ENCODE measurements at regions not wholly inside any gene's neighbourhood (a gene's known extent, or its start where the extent isn't known, plus 50 kb on each side); places are given as distances from the start of the nearest gene placed in this dataset.
A peak's percentile ranks its signal among the peaks of the same experiment; 100 is the strongest.
"Not testable (repeated sequence)": the region's sequence is repeated elsewhere in the genome, so short reads cannot be mapped to it uniquely, and the experiment has no call there.

DNA sequence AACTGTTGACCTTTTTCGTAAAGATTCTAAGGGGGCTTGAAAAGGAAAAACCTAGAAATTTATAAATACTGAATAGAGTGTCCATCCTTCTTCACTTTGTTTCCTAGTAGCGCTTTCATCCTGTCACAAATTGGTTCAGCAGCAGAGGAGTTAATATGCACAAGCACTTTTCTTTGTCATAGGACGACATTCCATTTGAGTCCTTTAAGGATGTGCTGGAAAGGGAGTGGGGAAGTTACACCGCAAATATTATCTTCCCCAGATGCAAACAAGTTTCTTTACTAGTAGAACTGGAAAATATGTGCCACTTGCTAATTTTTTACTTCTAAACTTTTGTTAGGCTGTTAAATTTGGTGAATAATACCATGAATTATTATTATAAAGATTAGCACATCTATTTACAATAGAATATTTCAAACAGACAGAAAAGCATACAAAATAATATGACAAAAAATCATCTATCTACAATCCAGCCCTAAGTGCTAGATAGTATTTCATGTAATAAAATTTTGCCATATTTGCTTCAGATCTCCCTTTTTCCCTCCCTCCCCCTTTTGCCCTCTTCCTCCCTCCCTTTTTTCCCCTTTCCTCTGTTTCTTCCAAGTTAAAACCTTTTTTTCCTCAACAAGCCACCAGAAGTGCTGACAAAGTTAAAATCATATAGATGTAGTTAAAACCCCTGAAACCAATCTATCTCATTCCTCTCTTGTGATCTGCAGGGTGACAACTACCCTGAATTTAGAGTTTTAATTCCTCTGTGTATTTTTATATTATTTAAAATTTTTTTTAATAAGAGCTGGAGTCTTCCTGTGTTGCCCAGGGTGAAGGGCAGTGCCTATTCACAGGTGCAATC, 50.5 kb upstream of the MAP4K3 start:
- peak; percentile 75 for DNase-seq (ENCODE audit: low read depth)

DNA sequence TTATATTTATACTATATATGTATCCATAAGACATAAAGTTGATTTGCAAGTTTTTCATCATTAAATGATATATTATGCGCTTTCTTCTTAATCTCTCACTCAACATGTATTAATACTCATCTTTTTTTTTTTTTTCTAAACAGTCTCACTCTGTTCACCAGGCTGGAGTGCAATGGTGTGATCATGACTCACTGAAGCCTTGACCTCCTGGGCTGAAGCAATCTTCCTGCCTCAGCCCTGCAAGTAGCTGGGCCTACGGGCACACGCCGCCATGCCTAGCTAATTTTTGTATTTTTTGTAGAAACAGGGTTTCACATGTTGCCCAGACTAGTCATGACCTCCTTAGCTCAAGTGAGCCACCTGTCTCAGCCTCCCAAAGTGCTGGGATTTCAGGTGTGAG, 51.4 kb upstream of the MAP4K3 start:
- peak; percentile 93 for DNase-seq (ENCODE audit: low read depth)

DNA sequence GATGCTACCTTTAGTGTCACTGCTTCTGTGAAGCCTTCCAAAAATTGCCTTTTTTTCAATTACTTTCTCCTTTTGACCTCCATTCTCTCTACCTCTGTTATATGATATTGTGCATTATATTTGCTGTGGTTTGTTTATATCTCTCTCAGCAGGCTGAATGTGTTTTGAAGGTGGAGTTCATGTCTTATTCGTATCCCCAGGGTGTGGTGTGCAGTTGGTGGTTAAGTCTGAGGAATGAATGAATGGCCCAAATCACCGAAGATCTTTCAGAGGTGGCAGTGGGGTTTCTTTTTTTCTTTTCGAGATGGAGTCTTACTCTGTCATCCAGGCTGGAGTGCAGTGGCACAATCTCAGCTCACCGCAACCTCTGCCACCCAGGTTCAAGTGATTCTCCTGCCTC, 53.5 kb upstream of the MAP4K3 start:
- DNase-seq (ENCODE audit: low read depth), result no peak

DNA sequence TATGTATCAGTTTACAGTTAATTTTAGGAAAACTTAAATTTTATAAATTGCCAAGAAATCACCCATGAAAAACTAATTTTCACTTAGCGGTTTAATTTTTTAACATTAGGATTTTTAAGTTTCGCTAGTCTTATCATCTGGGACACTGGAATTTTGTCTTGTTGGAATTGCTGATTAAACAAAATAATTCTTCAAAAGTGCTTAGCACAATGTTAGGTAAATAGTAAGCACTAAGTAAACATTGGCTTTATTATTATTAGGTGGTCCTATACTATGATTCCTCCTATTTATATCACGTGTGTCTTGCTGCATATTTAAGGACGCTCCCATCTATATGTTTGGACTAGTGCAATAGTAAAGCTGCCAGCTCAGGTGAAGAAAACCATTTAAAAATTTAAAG, 54.6 kb upstream of the MAP4K3 start:
- no peak for DNase-seq (ENCODE audit: low read depth)

DNA sequence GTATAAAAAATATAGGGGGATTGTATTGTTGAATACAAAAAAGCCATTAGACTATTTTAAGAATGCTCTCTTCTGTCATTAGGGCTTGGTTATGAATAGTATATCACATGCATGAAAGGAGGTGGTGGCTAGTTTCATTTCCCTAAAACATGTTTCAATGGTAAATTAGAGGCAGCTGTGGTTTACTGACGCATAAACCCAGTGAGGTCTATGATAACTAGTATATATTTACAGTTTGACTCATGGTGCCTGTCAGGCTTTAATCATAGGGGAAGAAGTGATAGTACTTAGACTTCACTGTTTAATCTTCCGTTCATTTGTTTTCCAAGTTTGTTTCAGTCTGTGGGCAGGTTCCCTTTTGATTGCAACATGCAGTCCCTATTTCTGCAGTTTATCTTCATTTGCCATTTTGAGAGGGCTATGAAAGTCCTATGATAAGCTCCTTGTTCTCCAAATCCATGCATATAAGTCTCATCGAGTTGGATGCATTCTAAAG, 55.1 kb upstream of the MAP4K3 start:
- DNase-seq (ENCODE audit: low read depth), result peak; percentile 94

GRCh38 chr2:39492716-39493115, 55.6 kb upstream of the MAP4K3 start:
- no peak for DNase-seq (ENCODE audit: low read depth)

DNA sequence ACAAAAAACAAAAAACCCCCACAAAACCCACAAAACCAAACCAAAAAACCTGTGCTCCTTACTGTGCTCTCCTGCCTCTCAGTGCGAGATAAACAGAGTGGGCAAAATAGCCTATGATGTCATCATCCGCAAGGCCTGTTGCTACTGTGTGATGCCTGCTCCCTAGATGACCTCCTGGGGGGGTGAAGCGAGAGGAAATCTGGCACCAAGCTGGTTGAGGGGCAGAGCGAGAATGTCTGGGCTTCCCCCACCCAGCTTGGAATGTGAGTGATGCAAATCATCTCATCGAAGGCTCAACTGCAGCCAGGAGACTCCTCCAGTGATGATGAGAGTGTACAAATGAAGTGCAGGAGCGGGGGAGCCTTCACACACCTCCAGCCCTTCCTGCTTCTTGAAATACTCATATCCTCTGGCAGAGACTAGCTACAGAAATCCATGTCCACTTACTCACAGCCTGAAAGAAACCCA, 57.7 kb upstream of the MAP4K3 start:
- peak; percentile 99 for DNase-seq (ENCODE audit: low read depth)

DNA sequence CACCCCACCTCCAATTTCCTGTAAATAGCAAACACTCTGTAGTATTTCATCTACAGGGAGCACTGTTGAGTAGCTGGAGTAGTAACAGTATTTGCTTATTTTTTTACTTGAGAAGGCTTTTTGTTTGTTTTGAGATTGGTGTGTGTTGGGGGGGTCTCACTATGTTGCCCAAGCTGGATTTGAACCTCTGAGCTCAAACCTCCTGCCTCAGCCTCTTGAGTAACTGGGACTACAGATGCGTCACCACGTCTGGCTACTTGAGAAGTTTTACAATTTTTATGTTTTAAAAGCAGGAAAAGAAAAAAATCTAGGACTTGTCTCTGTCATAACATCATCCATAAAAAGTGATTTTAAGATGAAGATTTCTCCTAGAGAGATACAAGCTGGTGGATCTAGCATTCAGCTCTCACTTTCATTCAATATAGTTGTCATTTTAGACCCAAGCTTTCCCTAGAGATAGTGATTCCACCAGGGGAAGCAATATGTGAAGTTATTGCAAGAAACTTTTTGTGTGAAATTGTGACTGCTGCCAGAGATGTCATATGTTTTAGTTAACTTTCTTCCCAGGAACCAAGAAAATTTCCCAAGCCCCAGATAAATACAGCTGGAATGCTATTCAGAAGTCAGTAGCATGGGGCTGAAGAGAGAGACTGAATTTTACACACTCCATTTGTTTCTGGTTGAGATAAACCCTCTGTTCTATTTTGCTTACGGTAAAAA, 60.2 kb upstream of the MAP4K3 start:
- DNase-seq (ENCODE audit: low read depth), result peak; percentile 61

- not testable (repeated sequence) for DNase-seq (ENCODE audit: low read depth)
These were observed 61.1 kb upstream of the MAP4K3 start for GRCh38 chr2:39498176-39498575.

DNA sequence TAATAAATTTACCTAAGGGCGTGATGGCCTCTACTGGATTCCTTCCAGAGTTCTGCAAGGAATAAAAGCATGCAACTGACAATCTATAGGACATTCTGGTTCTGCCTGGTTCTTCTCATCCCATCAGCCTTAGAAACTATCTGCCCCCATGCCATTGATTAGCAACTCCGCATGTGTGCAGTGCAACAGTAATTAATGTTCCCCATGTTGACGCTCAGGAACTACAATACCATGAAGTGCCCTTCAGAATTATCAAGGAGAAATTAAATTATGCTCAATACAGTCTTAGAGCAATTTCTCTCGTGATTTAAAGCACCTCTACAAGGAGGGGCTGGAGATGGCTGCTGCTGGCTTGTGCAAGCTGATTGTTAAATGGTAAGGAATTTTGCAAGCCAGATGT, 61.7 kb upstream of the MAP4K3 start:
- no peak for DNase-seq (ENCODE audit: low read depth)

DNA sequence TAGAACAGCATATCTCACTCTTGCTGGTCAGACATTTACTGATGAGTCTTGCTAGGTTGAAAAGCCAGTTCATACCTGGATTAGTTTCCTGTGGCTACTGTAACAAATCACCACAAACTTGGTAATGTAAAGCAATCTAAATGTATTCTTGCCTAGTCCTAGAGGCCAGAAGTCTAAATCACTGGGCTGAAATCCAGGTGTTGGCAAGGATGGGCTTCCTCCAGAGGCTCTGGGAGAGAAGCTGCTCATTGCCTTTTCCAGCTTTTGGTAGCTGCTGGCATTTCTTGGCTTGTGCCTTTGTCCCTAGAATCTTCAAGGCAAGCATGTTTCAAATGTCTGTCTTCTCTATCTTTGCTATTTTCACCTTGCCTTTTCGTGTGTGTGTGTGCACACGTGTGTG, 62.3 kb upstream of the MAP4K3 start:
- DNase-seq (ENCODE audit: low read depth), result no peak

DNA sequence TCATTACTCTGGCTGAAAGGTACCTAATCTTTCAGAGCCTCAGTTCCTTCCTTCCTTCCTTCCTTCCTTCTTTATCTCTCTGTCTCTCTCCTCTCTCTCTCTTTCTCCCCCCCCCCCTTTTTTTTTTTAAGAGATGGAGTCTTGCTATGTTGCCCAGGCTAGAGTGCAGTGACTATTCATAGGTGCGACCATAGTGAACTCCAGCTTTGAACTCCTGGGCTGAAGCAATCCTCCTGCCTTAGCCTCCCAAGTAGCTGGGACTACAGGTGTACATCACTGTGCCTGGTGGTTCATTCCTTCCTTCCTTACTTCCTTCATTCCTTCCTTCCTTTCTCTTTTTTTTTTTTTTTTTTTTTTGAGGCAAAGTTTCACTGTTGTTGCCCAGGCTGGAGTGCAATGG, 64.3 kb upstream of the MAP4K3 start:
- DNase-seq (ENCODE audit: low read depth), result no peak

DNA sequence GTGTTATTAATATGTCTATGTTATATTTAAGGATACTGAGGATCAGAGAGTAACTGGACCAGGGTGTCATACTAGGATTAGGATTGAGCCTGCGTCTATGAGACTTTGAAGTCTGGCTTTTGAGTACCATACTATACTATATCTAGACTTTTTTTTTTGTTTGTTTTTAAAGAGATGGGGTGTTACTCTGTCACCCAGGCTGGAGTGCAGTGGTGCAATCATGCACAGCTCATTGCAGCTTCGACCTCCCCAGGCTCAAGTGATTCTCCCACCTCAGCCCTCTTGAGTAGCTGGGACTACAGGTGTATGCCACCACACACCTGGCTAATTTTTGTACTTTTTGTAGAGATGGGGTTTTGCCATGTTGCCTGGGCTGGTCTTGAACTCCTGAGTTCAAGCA, 66.2 kb upstream of the MAP4K3 start:
- DNase-seq (ENCODE audit: low read depth), result no peak

- peak; percentile 93 for DNase-seq (ENCODE audit: low read depth)
These were observed 67.8 kb upstream of the MAP4K3 start for GRCh38 chr2:39504790-39505335.

- DNase-seq (ENCODE audit: low read depth), result no peak
These were observed 69.1 kb upstream of the MAP4K3 start for GRCh38 chr2:39506215-39506614.

GRCh38 chr2:39508198-39508597, 71.1 kb upstream of the MAP4K3 start:
- peak; percentile 78 for DNase-seq (ENCODE audit: low read depth)

GRCh38 chr2:39510140-39510539, 73.1 kb upstream of the MAP4K3 start:
- DNase-seq (ENCODE audit: low read depth), result no peak

- no peak for DNase-seq (ENCODE audit: low read depth)
These were observed 74.1 kb upstream of the MAP4K3 start for GRCh38 chr2:39511219-39511604.

- no peak for DNase-seq (ENCODE audit: low read depth)
These were observed 74.7 kb upstream of the MAP4K3 start for GRCh38 chr2:39511605-39512433.

GRCh38 chr2:39512434-39512935, 75.4 kb upstream of the MAP4K3 start:
- peak; percentile 92 for DNase-seq (ENCODE audit: low read depth)

- DNase-seq (ENCODE audit: low read depth), result peak; percentile 24
These were observed 75.9 kb upstream of the MAP4K3 start for GRCh38 chr2:39512941-39513340.

DNA sequence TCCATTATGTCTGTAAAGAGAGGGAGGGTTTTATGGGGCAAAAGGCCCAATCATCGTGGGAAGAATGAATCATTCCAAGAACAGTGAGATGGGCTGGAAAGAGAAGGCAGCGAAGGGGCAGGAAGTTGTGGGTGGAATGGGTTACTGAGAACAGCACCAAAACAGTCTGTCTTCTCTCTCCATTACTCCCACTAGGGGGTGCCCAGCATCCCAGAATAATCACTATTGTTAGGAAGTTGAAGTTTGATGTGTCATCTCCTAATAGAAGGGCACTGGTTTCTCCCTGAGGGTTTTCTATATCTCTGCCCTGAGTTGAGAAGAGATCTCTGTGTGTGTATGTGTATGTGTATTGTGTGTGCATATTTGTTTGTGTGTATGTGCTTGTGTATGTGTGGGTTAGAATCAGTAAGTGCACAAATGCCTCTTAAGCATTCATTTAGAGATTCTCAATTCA, 76.6 kb upstream of the MAP4K3 start:
- peak; percentile 99 for DNase-seq (ENCODE audit: low read depth)
